GM21529 (cell line): ENCODE measurements at regions not wholly inside any gene's neighbourhood (a gene's known extent, or its start where the extent isn't known, plus 50 kb on each side); places are given as distances from the start of the nearest gene placed in this dataset.

Experiments used
- ATAC-seq: cut with Tn5 transposase; IDR thresholded peaks from one replicate; pipeline ENCODE4 v1.9.1; 2021; ENCODE audit not compliant: unreplicated experiment

GRCh38 chr5:142385194-142385593 lies 60.4 kb upstream of the SPRY4 start:
- ATAC-seq = no peak

GRCh38 chr5:142384014-142384413 lies 59.2 kb upstream of the SPRY4 start:
- ATAC-seq = no peak

- ATAC-seq = no peak
Measured at GRCh38 chr5:142382186-142382585, 57.4 kb upstream of the SPRY4 start.

GRCh38 chr5:142378737-142379634 lies 54.2 kb upstream of the SPRY4 start:
- ATAC-seq = no peak

GRCh38 chr5:142375944-142376411 lies 51.2 kb upstream of the SPRY4 start:
- no peak for ATAC-seq
